Stimulated activated CD4-positive, alpha-beta T cell treated with anti-CD3 and anti-CD28 coated beads, Interleukin-1b, Interleukin-23, amount 100 ng/mL, for 4 hours (primary cell): ENCODE measurements at regions not wholly inside any gene's neighbourhood (a gene's known extent, or its start where the extent isn't known, plus 50 kb on each side); places are given as distances from the start of the nearest gene placed in this dataset.
"Not testable (repeated sequence)": the region's sequence is repeated elsewhere in the genome, so short reads cannot be mapped to it uniquely, and the experiment has no call there.

Experiments
- DNase-seq, 2 donors: peaks; one replicate each; pipeline ENCODE4 v3.0.0-alpha.2; 2020; ENCODE audit warnings: low read depth in 2 of 2

- DNase-seq = no peak
These were observed 405.7 kb upstream of the MCTP2 start for GRCh38 chr15:93825682-93826081.

- DNase-seq = no peak
These were observed 407.1 kb upstream of the MCTP2 start for GRCh38 chr15:93823971-93824913.

GRCh38 chr15:93820566-93820965, 410.8 kb upstream of the MCTP2 start:
- DNase-seq = no peak

GRCh38 chr15:93819826-93820225, 411.5 kb upstream of the MCTP2 start:
- DNase-seq = no peak

DNA sequence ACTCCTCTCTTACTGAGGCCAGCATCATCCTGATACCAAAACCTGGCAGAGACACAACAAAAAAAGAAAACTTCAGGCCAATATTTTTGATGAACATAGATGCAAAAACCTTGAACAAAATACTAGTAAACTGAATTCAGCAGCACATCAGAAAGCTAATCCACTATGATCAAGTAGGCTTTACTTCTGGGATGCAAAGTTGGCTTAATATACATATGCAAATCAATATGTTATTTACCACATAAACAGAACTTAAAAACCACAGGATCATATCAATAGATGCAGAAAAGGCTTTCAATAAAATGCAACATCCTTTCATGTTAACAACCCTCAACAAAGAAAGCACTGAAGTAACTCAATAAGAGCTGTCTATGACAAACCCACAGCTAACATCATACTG, 414.5 kb upstream of the MCTP2 start:
- no peak for DNase-seq

- no peak for DNase-seq
These were observed 420.1 kb upstream of the MCTP2 start for GRCh38 chr15:93811305-93811704.

DNA sequence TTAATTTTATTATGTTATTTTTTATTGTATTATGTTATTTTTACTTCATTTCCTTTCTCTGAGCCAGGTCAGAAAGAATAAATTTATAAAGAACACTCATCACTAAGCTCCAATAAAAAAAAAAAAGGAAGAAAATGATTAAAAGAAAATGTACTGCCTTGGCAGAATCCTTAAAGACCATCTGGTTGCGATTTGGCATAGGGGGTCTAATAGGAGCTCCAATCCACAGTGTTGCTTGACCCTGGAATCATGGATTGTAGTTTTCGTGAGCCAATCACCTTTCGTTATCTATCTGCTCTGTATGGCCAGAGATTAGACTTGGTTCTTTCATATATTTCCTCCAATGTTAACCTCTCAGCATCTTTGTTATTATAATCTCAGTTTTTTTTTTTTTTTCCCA, 421.8 kb upstream of the MCTP2 start:
- DNase-seq = no peak

DNA sequence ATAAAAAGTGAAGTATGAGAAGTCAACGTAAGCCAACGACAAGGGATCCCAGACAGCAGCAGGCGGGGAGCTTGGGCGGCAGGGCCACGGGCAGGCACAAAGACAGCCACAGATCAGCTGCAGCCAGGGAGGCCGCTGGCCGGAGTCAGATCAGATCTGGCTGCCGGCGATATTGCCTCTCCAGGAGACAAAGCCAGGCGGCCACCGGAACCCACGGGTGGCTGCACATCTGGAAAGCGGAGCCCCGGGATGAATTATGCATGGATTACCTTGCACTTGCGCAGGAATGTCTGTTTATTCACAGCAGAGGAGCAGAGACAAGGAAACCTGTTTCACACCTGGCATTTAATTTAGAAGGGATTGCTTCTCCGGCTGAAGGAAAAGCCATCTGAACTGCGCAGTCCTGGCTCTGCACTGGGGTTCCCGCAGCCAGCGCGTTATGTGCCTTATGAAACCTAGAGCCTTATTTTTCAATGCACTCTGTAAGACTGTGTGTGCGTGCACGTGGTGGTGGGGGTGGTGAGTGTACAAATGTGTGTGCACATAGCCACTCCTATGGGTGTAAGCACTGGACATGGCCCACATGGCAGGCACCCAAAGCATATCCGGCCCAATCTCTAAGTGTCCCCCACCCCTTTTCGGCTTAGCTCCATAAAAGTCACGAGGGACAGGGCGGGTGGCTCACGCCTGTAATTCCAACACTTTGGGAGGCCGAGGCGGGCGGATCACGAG, 427.8 kb upstream of the MCTP2 start:
- no peak for DNase-seq

DNA sequence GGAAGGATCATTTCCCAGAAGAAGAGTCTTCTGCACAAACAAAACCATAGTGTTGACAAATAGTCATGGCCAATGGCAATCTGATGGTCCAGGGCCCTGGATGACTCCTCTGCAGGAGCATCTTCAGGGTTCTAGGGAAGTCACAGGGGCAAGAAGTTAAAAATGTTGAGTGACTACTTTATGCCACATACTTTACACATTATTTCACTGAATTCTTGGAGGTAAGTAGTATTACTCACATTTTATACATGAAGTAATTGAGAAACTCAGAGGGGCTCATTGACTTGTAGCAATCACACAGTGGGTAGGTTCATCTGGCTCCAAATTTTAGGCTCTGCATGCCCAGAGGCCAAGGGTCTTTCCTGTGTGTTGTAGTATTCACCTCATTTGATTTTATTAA, 430.2 kb upstream of the MCTP2 start:
- DNase-seq = no peak

- no peak for DNase-seq
These were observed 430.6 kb upstream of the MCTP2 start for GRCh38 chr15:93800805-93801204.

- DNase-seq = no peak
These were observed 441.9 kb upstream of the MCTP2 start for GRCh38 chr15:93789441-93789840.

DNA sequence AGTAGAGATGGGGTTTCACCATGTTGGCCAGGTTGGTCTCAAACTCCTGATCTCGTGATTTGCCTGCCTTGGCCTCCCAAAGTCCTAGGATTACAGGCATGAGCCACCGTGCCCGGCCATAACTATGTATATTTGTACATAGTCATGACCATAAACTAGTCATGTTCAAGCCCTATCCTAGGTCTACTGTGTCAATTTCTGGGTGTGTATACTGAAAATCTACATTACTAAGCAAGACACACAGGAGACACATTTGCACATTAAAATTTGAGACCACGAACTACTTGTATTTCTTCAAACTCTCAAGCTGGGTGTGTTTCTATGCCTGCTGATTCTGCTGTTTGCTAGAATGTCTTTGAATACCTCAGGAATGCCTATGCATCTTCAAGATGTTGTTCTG, 451.3 kb upstream of the MCTP2 start:
- DNase-seq = no peak

DNA sequence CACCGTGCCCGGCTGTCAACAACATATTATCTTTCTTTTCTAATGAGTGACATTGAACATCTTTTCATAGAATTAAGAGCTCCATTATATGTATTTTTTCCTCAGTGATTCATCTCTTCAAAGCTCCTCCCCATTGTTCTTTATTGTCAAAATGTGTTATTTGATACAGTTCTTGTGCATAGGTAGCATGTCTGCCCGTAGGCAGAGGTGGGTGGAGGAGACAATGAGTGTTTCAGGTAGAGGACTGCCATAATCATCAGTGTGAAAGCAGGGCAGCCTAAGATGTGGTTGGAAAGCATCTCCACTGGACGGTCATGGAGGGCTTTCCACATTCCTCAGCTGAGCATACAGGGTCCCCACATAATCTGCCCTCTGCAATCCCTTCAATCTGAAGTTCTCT, 452.0 kb upstream of the MCTP2 start:
- no peak for DNase-seq

DNA sequence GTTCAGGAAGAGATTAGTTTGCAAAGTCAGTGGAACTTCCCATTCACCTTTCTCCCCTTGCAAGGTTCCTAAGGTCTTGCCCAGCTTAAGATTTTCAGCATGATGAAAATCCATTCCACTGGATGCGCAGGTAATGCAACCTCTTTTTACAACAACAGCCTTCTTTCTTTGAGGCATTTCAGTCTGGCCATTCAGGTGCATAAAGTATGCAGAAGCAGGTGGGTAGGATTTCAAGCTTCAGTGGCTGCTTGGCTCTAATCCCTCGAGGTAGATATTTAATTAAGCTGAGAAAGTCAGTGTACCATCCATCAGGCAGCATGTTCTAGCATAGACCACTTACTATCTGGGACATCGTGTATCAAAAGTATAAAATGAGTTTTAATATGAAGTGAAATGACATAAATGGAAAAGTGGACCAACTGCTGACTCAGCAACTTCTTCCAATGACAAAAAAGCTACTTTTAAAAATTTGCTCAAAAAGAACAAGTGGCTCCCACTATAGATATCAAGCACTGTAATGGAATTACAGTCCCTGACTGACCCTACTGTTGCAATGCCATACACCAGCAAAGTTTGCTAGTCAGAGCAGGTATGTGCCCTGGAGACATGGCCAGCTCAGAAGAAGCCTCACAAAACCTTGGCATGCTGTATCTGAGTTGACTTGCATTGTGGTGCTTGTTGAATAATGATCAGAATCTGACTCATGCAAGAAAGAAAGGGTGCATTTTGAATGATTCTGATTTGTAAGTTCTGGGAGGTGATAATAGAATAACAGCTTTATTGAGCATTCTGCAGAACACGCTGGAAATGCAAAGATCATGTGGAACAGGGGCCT, 459.9 kb upstream of the MCTP2 start:
- DNase-seq = no peak

GRCh38 chr15:93770788-93771187, 460.6 kb upstream of the MCTP2 start:
- no peak for DNase-seq

- no peak for DNase-seq
These were observed 469.3 kb upstream of the MCTP2 start for GRCh38 chr15:93762036-93762435.

GRCh38 chr15:93759629-93760028, 471.7 kb upstream of the MCTP2 start:
- DNase-seq = no peak

DNA sequence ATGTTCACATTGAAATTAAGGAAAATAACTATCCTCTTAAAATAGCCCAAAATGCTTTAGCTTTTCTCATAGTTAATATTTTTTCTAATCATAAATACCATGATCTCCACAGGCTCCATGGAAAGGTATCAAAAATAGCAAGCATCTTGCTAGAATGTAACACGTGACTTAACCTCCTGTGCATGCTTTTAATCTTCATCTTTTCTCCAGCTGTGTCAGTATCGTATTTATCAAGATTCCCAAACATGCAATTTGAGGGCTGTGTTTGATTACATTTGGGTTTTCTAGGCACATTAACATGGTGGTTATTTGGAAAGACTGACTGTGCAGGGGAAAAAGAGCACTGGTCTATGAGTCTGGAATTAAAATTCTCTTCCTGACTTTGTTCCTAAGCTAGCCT, 472.5 kb upstream of the MCTP2 start:
- DNase-seq = no peak

- no peak for DNase-seq
These were observed 482.7 kb upstream of the MCTP2 start for GRCh38 chr15:93748710-93749109.

DNA sequence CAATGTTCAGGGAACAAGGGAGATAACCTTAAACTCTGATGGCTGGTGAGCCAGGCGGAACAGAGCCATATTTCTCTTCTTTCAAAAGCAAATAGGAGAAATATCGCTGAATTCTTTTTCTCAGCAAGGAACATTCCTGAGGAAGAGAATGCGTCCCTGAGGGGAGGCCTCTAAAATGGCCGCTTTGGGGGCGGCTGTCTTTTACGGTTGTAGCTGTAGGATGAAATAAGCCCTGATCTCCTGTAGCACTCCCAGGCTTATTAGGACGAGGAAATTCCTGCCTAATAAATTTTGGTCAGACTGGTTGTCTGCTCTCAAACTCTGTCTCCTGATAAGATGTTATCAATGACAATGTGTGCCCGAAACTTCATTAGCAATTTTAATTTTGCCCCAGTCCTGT, 496.4 kb upstream of the MCTP2 start:
- DNase-seq = not testable (repeated sequence)

GRCh38 chr15:93730724-93731123, 500.6 kb upstream of the MCTP2 start:
- no peak for DNase-seq

- no peak for DNase-seq
These were observed 509.2 kb upstream of the MCTP2 start for GRCh38 chr15:93722165-93722564.
